ENCODE measurements at regions not wholly inside any gene's neighbourhood (a gene's known extent, or its start where the extent isn't known, plus 50 kb on each side); places are given as distances from the start of the nearest gene placed in this dataset.

DNA sequence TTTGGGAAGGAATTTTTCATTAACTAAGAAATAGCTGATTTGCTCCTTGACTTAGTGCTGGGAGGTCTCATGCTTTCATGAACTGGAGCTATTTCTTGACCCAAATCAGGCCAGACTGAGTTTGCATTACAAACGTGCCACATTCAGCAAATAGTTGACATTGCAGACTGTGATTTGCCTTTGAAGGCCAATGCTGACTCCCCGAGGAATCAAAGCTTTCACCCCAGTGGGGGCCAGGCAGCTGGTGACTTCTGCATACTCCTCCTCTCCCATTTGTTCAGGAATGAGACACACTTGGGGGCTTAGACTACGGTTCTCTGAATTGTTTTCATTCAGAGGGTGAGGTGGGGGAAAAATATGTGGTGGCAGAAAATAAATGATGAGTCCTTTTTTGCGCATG is 111.0 kb upstream of the JAZF1 start:
- TF ChIP-seq, protein P1, sequence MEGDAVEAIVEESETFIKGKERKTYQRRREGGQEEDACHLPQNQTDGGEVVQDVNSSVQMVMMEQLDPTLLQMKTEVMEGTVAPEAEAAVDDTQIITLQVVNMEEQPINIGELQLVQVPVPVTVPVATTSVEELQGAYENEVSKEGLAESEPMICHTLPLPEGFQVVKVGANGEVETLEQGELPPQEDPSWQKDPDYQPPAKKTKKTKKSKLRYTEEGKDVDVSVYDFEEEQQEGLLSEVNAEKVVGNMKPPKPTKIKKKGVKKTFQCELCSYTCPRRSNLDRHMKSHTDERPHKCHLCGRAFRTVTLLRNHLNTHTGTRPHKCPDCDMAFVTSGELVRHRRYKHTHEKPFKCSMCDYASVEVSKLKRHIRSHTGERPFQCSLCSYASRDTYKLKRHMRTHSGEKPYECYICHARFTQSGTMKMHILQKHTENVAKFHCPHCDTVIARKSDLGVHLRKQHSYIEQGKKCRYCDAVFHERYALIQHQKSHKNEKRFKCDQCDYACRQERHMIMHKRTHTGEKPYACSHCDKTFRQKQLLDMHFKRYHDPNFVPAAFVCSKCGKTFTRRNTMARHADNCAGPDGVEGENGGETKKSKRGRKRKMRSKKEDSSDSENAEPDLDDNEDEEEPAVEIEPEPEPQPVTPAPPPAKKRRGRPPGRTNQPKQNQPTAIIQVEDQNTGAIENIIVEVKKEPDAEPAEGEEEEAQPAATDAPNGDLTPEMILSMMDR (tag by site-specific recombination; IDR thresholded peaks at IDR 0.05), result no peak
- no peak for TF ChIP-seq ZNF514 (tag by site-specific recombination; IDR thresholded peaks at IDR 0.05)
- no peak for TF ChIP-seq ZNF510 (tag by site-specific recombination; IDR thresholded peaks at IDR 0.05; ENCODE audit: insufficient replicate concordance)
- no peak for TF ChIP-seq YY1 (tag by site-specific recombination; IDR thresholded peaks at IDR 0.05)
- TF ChIP-seq, protein P2, sequence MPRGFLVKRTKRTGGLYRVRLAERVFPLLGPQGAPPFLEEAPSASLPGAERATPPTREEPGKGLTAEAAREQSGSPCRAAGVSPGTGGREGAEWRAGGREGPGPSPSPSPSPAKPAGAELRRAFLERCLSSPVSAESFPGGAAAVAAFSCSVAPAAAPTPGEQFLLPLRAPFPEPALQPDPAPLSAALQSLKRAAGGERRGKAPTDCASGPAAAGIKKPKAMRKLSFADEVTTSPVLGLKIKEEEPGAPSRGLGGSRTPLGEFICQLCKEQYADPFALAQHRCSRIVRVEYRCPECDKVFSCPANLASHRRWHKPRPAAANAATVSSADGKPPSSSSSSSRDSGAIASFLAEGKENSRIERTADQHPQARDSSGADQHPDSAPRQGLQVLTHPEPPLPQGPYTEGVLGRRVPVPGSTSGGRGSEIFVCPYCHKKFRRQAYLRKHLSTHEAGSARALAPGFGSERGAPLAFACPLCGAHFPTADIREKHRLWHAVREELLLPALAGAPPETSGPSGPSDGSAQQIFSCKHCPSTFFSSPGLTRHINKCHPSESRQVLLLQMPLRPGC (tag by site-specific recombination; IDR thresholded peaks at IDR 0.05), result no peak
- no peak for TF ChIP-seq TRIM28 (IDR thresholded peaks at IDR 0.05; ENCODE audit: borderline replicate concordance, low read length)
- TF ChIP-seq MYNN (tag by site-specific recombination; IDR thresholded peaks at IDR 0.05; ENCODE audit: borderline replicate concordance), result no peak
- no peak for TF ChIP-seq ZNF366 (tag by site-specific recombination; conservative IDR thresholded peaks at IDR 0.05)
- TF ChIP-seq, protein P3, sequence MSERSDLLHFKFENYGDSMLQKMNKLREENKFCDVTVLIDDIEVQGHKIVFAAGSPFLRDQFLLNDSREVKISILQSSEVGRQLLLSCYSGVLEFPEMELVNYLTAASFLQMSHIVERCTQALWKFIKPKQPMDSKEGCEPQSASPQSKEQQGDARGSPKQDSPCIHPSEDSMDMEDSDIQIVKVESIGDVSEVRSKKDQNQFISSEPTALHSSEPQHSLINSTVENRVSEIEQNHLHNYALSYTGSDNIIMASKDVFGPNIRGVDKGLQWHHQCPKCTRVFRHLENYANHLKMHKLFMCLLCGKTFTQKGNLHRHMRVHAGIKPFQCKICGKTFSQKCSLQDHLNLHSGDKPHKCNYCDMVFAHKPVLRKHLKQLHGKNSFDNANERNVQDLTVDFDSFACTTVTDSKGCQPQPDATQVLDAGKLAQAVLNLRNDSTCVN (tag by site-specific recombination; optimal IDR thresholded peaks at IDR 0.05), result no peak
